HG03457 (cell line): ENCODE measurements at regions not wholly inside any gene's neighbourhood (a gene's known extent, or its start where the extent isn't known, plus 50 kb on each side); places are given as distances from the start of the nearest gene placed in this dataset.
"Not testable (repeated sequence)": the region's sequence is repeated elsewhere in the genome, so short reads cannot be mapped to it uniquely, and the experiment has no call there.

ENCODE experiments used
- ATAC-seq: cut with Tn5 transposase; IDR thresholded peaks from one replicate; pipeline ENCODE4 v1.9.1; 2021; ENCODE audit warnings: moderate number of reproducible peaks; ENCODE audit not compliant: unreplicated experiment

DNA sequence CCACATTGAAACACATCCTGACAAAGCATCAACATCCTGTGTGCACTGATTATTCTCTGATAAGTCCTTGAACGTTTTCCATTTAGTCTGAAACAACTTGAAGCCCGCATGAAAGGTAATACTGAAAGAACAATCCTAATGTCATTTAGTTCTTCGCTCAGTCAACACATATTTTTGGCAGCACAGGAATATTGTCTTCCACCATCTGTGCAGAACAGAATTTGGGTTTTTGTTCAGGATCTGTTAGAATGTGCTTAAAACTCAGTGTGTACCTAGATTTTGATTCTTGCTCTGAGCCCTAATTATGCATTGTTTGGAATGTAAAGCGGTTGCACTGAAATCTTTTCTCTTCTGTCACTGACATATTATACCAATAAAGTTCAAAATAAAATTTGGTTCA lies 1036.6 kb downstream of the CDH11 start:
- ATAC-seq = no peak

DNA sequence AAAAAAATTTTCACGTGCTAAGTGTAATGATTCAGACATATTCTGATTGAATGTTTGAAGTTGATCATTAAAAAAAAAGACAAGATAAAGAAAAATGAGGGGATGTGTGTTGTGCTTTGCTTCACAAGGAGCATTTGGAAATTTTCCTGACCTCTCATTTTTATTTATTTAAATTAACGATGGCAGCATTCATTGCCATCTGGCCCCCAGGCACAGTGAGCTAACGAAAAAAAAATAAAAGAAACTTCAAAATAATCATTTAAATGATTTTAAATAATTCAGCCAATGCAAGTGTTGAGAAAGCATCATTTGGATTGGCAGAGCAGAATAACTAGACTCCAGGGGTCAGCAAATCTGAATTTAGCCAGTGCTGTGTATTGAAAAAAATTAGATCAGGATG lies 1037.2 kb downstream of the CDH11 start:
- no peak for ATAC-seq

DNA sequence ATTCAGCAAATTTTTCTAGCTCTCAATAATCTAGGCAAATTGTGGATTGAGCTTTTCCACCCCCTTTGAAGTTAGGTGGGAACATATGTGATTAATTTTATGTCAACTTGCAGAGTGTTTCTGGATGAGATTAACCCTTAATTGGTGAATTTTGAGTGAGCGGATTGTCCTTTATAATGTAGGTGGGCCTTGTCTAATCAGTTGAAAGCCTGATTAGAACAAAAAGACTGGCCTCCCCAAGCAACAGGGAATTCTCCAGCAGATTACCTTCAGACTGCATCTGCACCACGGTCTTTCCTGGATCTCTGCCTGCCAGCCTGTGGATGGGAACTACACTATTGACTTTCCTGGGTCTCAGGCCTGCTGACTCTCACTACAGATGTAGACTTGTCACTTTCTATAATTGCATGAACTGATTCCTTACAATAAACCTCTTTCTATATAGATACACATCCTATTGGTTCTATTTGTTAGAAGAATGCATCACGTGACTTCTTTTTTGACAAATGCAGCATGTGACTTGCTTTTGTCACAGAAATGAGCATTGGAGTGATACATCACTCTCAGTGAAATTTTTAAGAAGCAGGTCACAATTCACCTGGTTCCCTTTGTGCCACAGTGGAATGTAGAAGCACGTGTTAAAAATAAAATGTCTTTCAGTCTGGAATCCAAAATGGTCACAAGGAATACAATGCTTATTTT lies 1038.3 kb downstream of the CDH11 start:
- ATAC-seq = no peak

DNA sequence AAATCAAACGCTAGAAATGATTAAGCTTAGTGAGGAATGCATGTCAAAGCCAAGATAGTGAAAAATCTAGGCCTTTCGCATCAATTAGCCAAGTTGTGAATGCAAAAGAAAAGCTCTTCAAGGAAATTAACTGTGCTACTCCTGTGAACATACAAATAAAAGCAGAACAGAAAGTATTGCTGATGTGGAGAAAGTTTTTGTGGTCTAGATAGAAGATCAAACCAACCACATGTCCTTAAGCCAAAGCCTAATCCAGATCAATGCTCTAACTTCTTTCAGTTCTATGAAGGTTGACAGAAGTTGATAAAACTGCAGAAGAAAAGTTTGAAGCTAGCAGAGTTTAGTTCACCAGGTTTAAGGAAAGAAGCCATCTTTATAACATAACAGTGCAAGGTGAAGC lies 1044.6 kb downstream of the CDH11 start:
- ATAC-seq = no peak

DNA sequence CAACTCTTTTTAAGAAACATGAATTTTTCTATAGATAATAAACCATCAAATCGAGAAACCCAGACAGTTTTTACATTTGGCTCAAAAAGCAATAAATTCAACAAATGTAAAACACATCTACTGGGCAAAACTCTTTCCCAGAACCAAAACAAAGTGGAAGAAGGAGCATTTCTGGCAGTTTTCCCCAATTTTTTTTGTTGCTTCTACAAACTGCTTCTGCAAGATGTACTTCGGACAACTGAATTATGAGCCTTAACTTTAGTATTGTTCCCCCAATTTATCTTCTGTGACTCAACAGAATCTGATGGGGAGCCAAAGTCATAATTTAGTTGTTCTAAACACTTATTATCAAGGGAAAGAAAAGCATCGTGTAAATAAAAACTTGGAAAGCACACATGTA lies 1047.2 kb downstream of the CDH11 start:
- ATAC-seq = no peak

DNA sequence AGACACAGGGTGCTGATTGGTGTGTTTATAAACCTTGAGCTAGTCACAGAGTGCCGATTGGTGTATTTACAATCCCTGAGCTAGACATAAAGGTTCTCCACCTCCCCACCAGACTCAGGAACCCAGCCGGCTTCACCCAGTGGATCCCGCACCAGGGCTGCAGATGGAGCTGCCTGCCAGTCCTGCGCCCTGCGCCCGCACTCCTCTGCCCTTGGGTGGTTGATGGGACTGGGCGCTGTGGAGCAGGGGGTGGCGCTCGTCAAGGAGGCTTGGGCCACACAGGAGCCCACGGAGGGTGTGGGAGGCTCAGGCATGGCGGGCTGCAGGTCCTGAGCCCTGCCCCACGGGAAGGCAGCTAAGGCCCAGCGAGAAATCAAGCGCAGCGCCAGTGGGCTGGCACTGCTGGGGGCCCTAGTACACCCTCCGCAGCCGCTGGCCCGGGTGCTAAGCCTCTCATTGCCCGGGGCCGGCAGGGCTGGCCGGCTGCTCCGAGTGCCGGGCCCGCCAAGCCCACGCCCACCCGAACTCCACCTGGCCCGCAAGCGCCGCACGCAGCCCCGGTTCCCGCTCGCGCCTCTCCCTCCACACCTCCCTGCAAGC lies 1049.6 kb downstream of the CDH11 start:
- ATAC-seq = not testable (repeated sequence)

DNA sequence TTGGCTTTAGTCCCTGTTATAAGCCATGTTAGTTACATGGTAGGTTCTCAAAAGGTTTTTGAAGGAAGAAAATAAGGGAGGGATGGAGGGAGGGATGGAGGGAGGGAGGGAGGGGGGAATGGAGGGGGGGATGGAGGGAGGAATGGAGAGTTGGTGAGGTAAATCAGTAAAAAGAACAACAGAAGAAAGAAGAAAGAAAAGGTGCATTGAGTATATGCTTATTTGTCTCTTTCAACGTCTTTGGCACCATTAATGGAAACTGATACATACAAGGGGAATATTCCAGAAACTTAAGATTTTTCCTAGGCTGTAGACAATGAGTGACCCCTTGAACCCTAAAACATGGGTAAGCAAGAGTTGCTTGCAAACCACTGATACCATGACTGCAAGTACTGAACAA lies 1056.3 kb downstream of the CDH11 start:
- no peak for ATAC-seq

DNA sequence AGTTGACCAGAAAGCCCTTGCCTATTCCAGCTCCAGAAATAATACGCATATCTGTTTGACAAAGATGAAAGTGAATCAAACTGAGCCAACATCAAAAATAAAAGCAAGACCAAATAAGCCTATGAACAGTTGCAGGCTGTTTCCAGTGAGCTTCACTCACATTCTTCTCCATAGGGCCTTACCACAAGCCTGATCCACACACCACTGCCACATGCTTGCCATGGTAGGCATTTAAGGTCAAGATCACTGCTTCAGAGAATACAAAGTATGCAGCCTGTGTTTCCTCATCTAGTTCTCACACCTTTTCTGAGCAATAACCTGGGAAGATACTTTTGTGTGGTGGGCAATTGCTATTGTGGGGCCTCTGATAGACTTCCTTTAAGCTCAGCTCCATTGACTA lies 1060.2 kb downstream of the CDH11 start:
- ATAC-seq = no peak

DNA sequence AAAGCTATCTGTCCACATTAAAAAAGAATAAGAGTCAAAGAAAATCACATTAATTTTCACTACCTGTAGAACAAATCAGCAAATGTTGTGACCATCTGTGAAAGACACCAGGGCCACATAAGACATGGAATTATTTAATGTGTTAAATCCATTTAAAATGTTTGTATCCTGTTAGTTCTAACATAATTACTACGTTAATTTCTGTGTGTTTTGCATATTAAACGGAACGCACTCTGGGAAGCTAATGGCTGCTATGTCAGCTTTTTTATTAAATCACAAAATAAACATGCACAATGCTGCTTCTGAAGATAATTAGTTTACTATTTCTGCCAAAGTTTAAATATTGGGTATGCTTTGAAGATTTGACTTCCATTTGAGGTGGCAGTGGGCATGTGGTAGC lies 1061.2 kb downstream of the CDH11 start:
- ATAC-seq = no peak

DNA sequence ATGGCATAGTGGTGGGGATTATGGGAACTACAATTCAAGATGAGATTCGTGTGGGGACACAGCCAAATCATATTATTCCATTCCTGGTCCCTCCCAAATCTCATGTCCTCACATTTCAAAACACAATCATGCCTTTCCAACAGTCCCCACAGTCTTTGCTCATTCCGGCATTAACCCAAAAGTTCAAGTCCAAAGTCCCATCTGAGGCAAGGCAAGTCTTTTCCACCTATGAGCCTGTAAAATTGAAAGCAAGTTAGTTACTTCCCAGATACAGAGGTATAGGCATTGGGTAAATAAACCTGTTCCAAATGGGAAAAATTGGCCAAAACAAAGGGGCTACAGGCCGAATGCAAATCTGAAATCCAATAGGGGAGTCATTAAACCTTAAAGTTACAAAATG lies 1063.2 kb downstream of the CDH11 start:
- ATAC-seq = no peak

DNA sequence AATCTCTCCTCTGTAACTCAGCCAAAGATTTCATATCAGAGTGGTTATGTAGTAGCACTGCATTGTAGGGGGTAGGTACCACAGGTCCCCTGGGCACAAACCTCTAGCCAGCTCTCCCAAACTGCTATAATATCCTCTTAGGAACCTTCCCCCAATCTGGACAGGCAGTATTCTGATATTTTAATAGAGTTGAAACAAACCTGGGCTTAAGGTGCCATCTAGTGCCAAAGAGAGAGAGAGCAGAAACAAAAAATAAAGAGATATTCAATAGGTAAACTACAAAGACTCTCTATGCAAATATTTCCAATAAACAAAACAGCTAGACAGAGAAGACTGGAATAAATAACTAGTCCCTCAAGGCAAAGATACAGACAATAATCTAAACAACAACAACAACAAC lies 1070.0 kb downstream of the CDH11 start:
- no peak for ATAC-seq

DNA sequence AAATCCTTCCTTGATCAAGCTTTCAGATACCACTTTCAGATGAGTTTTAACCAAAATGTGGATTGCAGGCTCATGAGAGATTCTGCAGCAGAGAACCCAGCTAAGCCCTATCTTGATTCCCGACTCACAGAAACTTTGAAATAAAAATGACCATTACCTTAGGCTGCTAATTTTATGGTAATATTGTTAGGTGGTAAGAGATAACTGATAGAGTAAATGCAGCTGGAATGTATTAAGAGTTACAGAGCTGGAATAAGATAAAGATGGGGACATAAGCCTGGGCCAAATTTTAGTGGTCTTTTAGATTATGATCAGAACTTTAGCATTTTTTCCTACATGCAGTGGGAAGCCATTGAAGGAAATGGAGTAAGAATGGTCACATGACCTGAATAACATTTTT lies 1074.0 kb downstream of the CDH11 start:
- no peak for ATAC-seq

DNA sequence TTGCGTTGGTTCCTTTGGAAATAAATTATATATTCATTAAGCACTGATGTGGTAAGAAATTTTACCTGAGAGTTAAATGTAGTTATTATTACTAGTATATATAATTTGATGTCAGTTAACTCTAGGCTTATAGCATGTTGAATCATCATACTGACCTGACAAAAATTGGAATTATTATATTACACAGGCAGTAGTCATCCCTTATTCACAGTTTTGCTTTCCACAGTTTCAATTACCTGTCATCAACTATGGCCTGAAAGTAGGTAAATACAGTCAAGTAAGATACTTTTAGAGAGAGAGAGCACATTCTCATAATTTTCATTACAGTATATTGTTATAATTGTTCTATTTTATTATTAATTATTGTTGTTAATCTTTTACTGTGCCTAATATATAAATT lies 1074.7 kb downstream of the CDH11 start:
- no peak for ATAC-seq

DNA sequence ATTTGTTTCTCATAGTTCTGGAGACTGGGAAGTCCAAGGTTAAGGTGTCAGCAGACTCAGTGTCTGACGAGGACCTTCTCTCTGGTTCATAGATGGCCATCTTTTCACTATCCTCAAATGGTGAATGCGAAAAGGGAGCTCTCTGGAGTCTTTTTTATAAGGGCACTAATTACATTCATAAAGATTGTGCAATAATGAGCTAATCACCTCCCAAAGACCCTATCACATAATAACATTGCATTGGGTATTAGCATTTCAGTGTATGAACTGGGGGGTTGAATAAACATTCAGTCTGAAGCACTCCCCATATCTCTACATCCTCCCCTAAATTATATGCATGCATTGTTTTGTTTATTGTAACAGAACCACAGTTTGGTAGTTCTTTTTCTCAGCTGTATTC lies 1086.5 kb downstream of the CDH11 start:
- no peak for ATAC-seq

DNA sequence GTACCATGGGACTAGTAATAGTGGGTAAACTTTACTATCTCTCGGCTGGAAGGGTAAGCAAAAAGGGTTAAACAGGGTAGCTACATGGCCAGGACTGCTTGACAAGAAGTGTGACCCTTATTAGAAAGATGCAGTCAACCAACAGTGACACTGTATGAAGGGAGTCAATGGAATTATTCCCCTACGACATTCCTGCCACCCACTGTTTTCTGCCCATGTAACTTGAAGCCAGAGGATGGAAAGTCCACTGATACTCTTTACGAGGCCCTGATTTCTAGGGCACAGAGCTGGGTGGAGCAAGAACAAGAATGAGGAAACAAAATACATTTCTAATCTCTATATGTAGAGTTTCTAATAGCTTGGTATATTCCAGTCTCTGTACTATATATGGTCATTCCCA lies 1102.5 kb downstream of the CDH11 start:
- ATAC-seq = no peak

DNA sequence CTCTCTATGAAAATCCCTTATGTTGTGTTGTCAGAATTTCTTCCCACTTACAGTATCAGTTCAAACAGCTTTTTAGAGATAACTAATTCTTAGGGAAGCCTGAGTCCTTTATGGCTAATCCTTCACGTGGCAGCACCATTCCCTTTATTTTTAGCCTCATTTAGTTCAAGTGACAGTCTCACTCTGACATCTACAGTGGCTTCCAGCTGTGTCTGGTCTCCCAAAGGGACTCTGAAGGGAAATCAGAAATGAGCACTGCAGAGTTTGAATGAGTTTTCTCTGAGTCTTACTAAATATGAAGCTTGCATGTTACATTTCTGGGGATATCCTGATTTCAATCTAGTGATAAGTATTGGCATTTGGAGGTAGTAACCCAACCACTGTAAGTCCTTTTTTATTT lies 1104.1 kb downstream of the CDH11 start:
- ATAC-seq = no peak

DNA sequence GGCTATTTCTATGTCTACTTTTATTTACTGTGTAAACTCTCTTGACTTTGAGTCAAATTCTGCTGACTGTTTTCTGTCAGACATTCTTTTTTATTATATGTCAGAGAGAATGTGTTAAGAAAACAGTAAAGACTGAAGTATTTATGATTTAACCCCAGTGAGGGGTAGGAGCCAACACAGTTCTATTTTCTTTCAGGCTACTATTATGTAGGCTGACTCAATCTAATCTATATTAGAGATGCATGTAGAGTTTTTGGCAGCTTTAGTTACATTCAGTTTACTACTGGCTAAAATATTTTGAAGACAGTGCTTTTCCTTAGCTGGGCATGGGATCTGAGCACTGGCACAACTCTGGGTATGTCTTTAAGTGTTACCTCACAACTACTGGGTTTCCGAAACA lies 1108.0 kb downstream of the CDH11 start:
- ATAC-seq = no peak

DNA sequence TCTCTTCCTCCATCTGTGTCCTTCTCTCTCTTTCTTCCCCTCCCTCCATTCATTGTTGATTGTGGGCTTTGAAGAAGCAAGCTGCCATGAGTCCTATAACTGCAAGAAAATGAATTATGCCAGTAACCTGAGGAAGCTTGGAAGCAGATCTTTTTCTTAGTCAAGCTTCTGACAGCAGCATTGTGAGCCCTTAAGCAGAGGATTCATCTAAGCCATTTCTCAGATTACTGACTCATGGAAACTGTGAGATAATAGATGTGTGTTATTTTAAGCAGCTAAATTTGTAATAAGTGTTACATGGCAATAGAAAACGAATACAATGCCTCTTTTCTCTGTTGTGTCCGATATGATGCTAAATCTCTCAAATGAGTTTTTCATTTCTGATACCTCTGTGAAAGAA lies 1109.7 kb downstream of the CDH11 start:
- no peak for ATAC-seq

DNA sequence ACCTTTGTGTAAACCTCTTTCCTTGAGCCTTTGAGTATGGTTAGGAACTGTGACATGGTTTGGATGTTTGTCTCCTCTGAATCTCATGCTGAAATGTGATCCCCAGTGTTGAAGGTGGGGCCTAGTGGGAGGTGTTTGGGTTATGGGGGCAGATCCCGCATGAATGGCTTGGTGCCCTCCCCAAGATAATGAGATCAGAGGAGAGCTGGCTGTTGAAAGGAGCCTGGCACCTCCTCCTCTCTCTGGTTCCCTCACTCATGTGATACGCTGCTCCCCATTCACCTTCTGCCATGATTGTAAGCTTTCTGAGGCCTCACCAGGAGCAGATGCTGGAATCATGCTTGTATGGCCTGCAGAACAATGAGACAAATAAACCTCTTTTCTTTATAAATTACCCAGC lies 1110.2 kb downstream of the CDH11 start:
- no peak for ATAC-seq

DNA sequence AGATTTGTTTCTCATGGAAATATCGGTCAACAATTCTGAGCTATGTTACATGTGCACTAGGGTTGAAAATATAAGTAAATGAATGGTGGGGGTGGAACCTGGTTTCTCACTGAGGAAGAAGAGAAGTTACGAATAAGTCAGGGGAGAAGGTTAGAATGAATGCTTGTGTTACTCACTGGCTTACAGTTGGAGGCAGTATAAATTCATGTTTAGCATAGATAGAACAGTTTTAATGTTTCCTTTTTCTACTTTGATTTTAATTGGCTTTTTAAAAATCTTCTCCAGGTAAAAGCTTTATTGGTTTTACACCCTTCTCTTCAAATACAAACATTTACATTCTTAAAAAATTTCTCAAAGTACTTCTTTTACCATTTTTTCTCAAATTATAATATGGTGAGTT lies 1113.7 kb downstream of the CDH11 start:
- no peak for ATAC-seq

DNA sequence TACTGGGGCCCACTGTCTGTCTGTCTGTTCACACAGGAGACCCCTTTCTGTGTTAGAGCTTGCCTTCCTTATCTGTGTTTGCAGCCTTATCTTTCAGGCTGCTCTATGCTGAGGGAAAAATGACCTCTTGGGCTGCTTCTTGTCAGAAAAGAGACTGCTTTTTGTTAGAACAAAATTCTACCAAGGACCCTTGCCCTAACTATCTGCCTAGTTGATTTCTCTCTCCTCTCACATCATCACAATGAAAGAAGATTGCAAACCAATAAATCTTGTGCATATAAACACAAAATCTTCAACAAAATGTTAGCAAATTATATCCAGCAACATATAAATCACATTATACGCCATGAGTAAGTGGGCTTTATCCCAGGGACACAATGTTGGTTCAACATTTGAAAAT lies 1117.7 kb downstream of the CDH11 start:
- no peak for ATAC-seq

DNA sequence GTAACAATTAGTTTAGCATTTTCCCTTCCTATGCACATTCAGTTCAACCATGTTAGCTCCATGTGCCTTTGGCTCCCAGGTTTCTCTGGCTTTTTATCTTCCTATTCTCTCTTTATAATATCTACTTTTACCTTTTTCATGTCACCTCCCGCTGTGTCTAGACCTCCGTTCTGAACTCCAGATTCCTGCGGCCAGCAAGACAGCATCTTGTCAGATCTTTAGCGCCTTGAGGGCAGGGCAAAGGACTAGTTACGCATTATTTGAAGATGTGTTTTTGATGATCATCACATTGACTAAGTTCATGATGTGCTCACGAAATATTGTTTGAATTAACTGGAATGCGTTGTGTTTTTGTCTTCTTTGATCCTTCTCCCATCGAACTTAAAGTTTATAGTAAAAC lies 1126.8 kb downstream of the CDH11 start:
- no peak for ATAC-seq

DNA sequence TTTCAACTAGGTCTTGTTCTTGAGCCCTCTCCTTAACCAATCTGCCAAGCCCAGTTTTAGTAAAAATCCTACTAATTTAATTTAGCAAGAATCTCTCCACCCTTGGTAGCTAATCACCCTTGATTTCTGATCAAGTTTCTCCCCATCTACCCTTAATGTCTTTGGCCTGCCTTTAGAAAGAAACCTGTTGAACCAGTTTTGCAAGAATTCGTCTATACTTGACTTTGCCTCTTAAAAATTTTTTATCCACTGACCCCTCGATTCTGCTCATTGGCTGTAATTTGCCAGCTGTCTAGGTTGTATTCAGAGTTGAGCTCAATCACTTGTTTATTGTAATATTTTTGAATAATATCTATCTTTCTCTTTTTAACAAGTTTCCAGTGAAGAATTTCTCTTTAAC lies 1138.5 kb downstream of the CDH11 start:
- no peak for ATAC-seq
